Neural cell (in vitro differentiated cells): ENCODE measurements at regions not wholly inside any gene's neighbourhood (a gene's known extent, or its start where the extent isn't known, plus 50 kb on each side); places are given as distances from the start of the nearest gene placed in this dataset.

ENCODE experiments used
- H2AFZ ChIP-seq: fragments of 200-600, 300-800 bp; sonication (generic), shearing (Covaris generic); 2 replicates; pipeline ENCODE4 v1.6.0; 2014; ENCODE audit warnings: low read depth, mild to moderate bottlenecking, antibody characterized with exemption, low read length, moderate library complexity
- H3F3A ChIP-seq: fragments of 200-600 bp; shearing (Covaris generic); 2 replicates; pipeline ENCODE4 v1.6.1; 2016; ENCODE audit warnings: mild to moderate bottlenecking, moderate library complexity, mixed read lengths, antibody characterized with exemption, low read length; ENCODE audit not compliant: insufficient read depth, poor library complexity, severe bottlenecking
- H3K27ac ChIP-seq: fragments of 200-600, 300-800 bp; sonication (generic), shearing (Covaris generic); 2 replicates; pipeline ENCODE4 v1.5.1; 2014; ENCODE audit warnings: mild to moderate bottlenecking, low read length, moderate library complexity
- H3K27me3 ChIP-seq: fragments of 300-800, 200-600 bp; sonication (generic), shearing (Covaris generic); 2 replicates; pipeline ENCODE4 v1.6.0; 2014; ENCODE audit warnings: mild to moderate bottlenecking, low read depth, low read length, moderate library complexity; ENCODE audit not compliant: insufficient read depth
- H3K36me3 ChIP-seq: fragments of 300-800, 200-600 bp; sonication (generic), shearing (Covaris generic); 2 replicates; pipeline ENCODE4 v1.5.1; 2014; ENCODE audit warnings: mild to moderate bottlenecking, antibody characterized with exemption, low read length, moderate library complexity; ENCODE audit not compliant: insufficient read depth
- H3K4me2 ChIP-seq: fragments of 300-800, 200-600 bp; sonication (generic), shearing (Covaris generic); 2 replicates; pipeline ENCODE4 v1.6.0; 2014; ENCODE audit warnings: mild to moderate bottlenecking, low read length
- H3K4me3 ChIP-seq: fragments of 300-800, 200-600 bp; sonication (generic), shearing (Covaris generic); 2 replicates; pipeline ENCODE4 v1.5.1; 2014; ENCODE audit warnings: mild to moderate bottlenecking, low read length, moderate library complexity
- H3K79me2 ChIP-seq: fragments of 200-600 bp; shearing (Covaris generic); replicated peaks from 2 replicates; pipeline ENCODE4 v1.6.0; 2014; ENCODE audit warnings: mild to moderate bottlenecking, low read length, moderate library complexity; ENCODE audit not compliant: insufficient read depth
- H3K9ac ChIP-seq: fragments of 300-800, 200-600 bp; sonication (generic), shearing (Covaris generic); 2 replicates; pipeline ENCODE4 v1.6.1; 2016; ENCODE audit warnings: mild to moderate bottlenecking, low read length, mixed read lengths
- H3K9me2 ChIP-seq: fragments of 200-600 bp; shearing (Covaris generic); 2 replicates; pipeline ENCODE4 v1.6.1; 2016; ENCODE audit warnings: mild to moderate bottlenecking, low read length, mixed read lengths; ENCODE audit not compliant: insufficient read depth
- H3K9me3 ChIP-seq: fragments of 200-600, 300-800 bp; sonication (generic), shearing (Covaris generic); 2 replicates; pipeline ENCODE4 v1.6.1; 2016; ENCODE audit warnings: mild to moderate bottlenecking, mixed run types, low read length, moderate library complexity, mixed read lengths
- H4K20me1 ChIP-seq: fragments of 200-600 bp; shearing (Covaris generic); 2 replicates; pipeline ENCODE4 v1.6.1; 2016; ENCODE audit warnings: mild to moderate bottlenecking, mixed run types; ENCODE audit not compliant: insufficient read depth
- CTCF ChIP-seq: fragments of 450-650 bp; IDR thresholded peaks from 2 replicates; pipeline ENCODE4 v1.5.1; 2014; ENCODE audit warnings: antibody characterized with exemption, mild to moderate bottlenecking, moderate library complexity; ENCODE audit not compliant: poor library complexity, severe bottlenecking
- EP300 ChIP-seq: fragments of 450-650 bp; conservative IDR thresholded peaks from 2 replicates; pipeline ENCODE4 v1.6.1; 2014; ENCODE audit warnings: antibody characterized with exemption, mild to moderate bottlenecking, moderate library complexity; ENCODE audit not compliant: poor library complexity, severe bottlenecking
- EZH2 ChIP-seq: fragments of 200-600, 300-800 bp; shearing (Covaris generic), sonication (generic); IDR thresholded peaks from 2 replicates; pipeline ENCODE4 v1.6.1; 2014; ENCODE audit warnings: antibody characterized with exemption, low read length, borderline replicate concordance, mild to moderate bottlenecking; ENCODE audit not compliant: insufficient read depth, poor library complexity, severe bottlenecking
- MXI1 ChIP-seq: fragments of 450-650 bp; conservative IDR thresholded peaks from 2 replicates; pipeline ENCODE4 v1.6.1; 2014; ENCODE audit warnings: antibody characterized with exemption, mild to moderate bottlenecking; ENCODE audit not compliant: poor library complexity, severe bottlenecking
- POLR2AphosphoS5 ChIP-seq: IDR thresholded peaks from 2 replicates; pipeline ENCODE4 v1.6.1; 2012
- RAD21 ChIP-seq: fragments of 450-650 bp; conservative IDR thresholded peaks from 2 replicates; pipeline ENCODE4 v1.6.1; 2014; ENCODE audit warnings: antibody characterized with exemption, mild to moderate bottlenecking, moderate library complexity
- REST ChIP-seq: IDR thresholded peaks from 2 replicates; pipeline ENCODE4 v1.6.1; 2012; ENCODE audit warnings: borderline replicate concordance
- SMC3 ChIP-seq: fragments of 450-650 bp; conservative IDR thresholded peaks from 2 replicates; pipeline ENCODE4 v1.6.1; 2014; ENCODE audit warnings: antibody characterized with exemption, mild to moderate bottlenecking, moderate library complexity; ENCODE audit not compliant: poor library complexity
- TAF1 ChIP-seq: IDR thresholded peaks from 2 replicates; pipeline ENCODE4 v1.6.1; 2012; ENCODE audit warnings: low read depth

- Histone ChIP-seq H3K79me2 (no peaks in the 10 kb centered on the region), H3K4me2 (peak overlapping the region; percentile 50), H4K20me1 (no peaks in the 10 kb centered on the region), H3K9me2 (no peaks in the 10 kb centered on the region), H3K27ac (peak overlapping the region; percentile 80), H3K9ac (peak overlapping the region; percentile 40), H2AFZ (no peak overlapping the region), H3F3A (no peaks in the 10 kb centered on the region), H3K4me3 (peak overlapping the region; percentile 53), H3K9me3 (no peaks in the 10 kb centered on the region), H3K36me3 (no peaks in the 10 kb centered on the region), H3K27me3 (no peaks in the 10 kb centered on the region)
- no peak for TF ChIP-seq SMC3
- TF ChIP-seq POLR2AphosphoS5 = no peak
- no peak for TF ChIP-seq TAF1
- no peak for TF ChIP-seq EZH2
- TF ChIP-seq CTCF = no peak
- TF ChIP-seq MXI1 = no peak
- no peak for TF ChIP-seq EP300
- no peak for TF ChIP-seq RAD21
- TF ChIP-seq REST = no peak
Observed at GRCh38 chr7:108770981-108771745, 201.5 kb downstream of the DNAJB9 start.

GRCh38 chr7:108771853-108772252 lies 202.2 kb downstream of the DNAJB9 start:
- H2AFZ ChIP-seq = no peak overlapping the region
- H3K27me3 ChIP-seq = no peaks in the 10 kb centered on the region
- H3K4me2 ChIP-seq = peak overlapping the region; percentile 50
- no peaks in the 10 kb centered on the region for H3K9me3 ChIP-seq
- no peaks in the 10 kb centered on the region for H3K79me2 ChIP-seq
- H3F3A ChIP-seq = no peaks in the 10 kb centered on the region
- H3K9ac ChIP-seq = peak overlapping the region; percentile 40
- no peaks in the 10 kb centered on the region for H3K9me2 ChIP-seq
- H3K36me3 ChIP-seq = no peaks in the 10 kb centered on the region
- H3K27ac ChIP-seq = peak overlapping the region; percentile 80
- peak overlapping the region; percentile 53 for H3K4me3 ChIP-seq
- TF ChIP-seq POLR2AphosphoS5 = no peak
- peak; percentile 69 for TF ChIP-seq EP300
- no peaks in the 10 kb centered on the region for H4K20me1 ChIP-seq
